Natural killer cell (primary cell): ENCODE measurements at regions not wholly inside any gene's neighbourhood (a gene's known extent, or its start where the extent isn't known, plus 50 kb on each side); places are given as distances from the start of the nearest gene placed in this dataset.

Source experiments
- ATAC-seq, 3 donors: fragments of 150-1000 bp in 2 of 3; fragments of 200-7000 bp in 1 of 3; cut with Tn5 transposase; 1 replicate in 1 of 3; 2 replicates in 2 of 3; pipeline ENCODE4 v1.10.0; 2021; ENCODE audit warnings: mild to moderate bottlenecking in 2 of 3, moderate library complexity in 2 of 3
- DNase-seq, 2 donors: peaks; one replicate each; pipeline versions ENCODE4 v3.0.0 to v3.0.0-alpha.2; 2013 to 2021; ENCODE audit warnings: mixed read lengths in 1 of 2
- H3K27ac ChIP-seq: one replicate; pipeline ENCODE4 v1.5.1; 2013; ENCODE audit warnings: mild to moderate bottlenecking, low read length
- H3K27me3 ChIP-seq: one replicate; pipeline ENCODE4 v1.6.1; 2013; ENCODE audit warnings: low read length; ENCODE audit not compliant: control insufficient read depth, insufficient read depth
- H3K36me3 ChIP-seq: one replicate; pipeline ENCODE4 v1.6.1; 2013; ENCODE audit warnings: low read length; ENCODE audit not compliant: control insufficient read depth, insufficient read depth
- H3K4me1 ChIP-seq: one replicate; pipeline ENCODE4 v1.6.1; 2013; ENCODE audit warnings: low read length; ENCODE audit not compliant: control insufficient read depth, insufficient read depth
- H3K4me3 ChIP-seq: one replicate; pipeline ENCODE4 v1.5.1; 2013; ENCODE audit warnings: low read length
- H3K9me3 ChIP-seq: one replicate; pipeline ENCODE4 v1.6.1; 2013; ENCODE audit warnings: low read length; ENCODE audit not compliant: control insufficient read depth, insufficient read depth
- H3K27ac Mint-ChIP-seq, 2 donors: one replicate each; pipeline ENCODE4 v1.8.0; 2022; ENCODE audit warnings: mild to moderate bottlenecking in 2 of 2, mixed read lengths in 2 of 2, moderate library complexity in 1 of 2
- H3K27me3 Mint-ChIP-seq, 2 donors: one replicate each; pipeline ENCODE4 v1.8.0; 2022; ENCODE audit warnings: low read depth in 2 of 2, mixed read lengths in 2 of 2
- H3K36me3 Mint-ChIP-seq: one replicate; pipeline ENCODE4 v1.8.0; 2022; ENCODE audit warnings: mixed read lengths
- H3K4me1 Mint-ChIP-seq, 2 donors: one replicate each; pipeline ENCODE4 v1.8.0; 2022; ENCODE audit warnings: mixed read lengths in 2 of 2
- H3K4me3 Mint-ChIP-seq: one replicate; pipeline ENCODE4 v1.8.0; 2022; ENCODE audit warnings: mild to moderate bottlenecking, moderate library complexity, mixed read lengths
- H3K9me3 Mint-ChIP-seq, 2 donors: one replicate each; pipeline ENCODE4 v1.8.0; 2022; ENCODE audit warnings: mixed read lengths in 2 of 2
- CTCF ChIP-seq: fragments of 200-600 bp; IDR thresholded peaks from one replicate; pipeline ENCODE4 v1.8.0; 2022; ENCODE audit warnings: antibody characterized with exemption
- WGBS: methylation state at CpG from one replicate; pipeline ENCODE4 v1.1.7; 2013; ENCODE audit warnings: missing lambda C conversion rate; ENCODE audit not compliant: insufficient coverage; 5-methylcytosine and 5-hydroxymethylcytosine counted together
- intact Hi-C: fragments of 100-400 bp; cut with micrococcal nuclease; formaldehyde crosslinking; loops from one replicate; pipeline ENCODE4 v1.14.2; 2022

- no peaks in the 10 kb centered on the region for H3K9me3 Mint-ChIP-seq
- peaks cover 0 to 5% of the 10 kb centered on the region in 2 donors for H3K27me3 Mint-ChIP-seq
- ATAC-seq (no peak), DNase-seq (no peak)
- no peak overlapping the region for H3K4me3 Mint-ChIP-seq
- WGBS: 66% methylated on average over 5 of the region's 6 CpGs
- H3K27me3 ChIP-seq: no peaks in the 10 kb centered on the region
- TF ChIP-seq CTCF: no peak
- H3K36me3 ChIP-seq: no peaks in the 10 kb centered on the region
- intact Hi-C loops: no loop called here
- no peak overlapping the region for H3K4me3 ChIP-seq
- H3K9me3 ChIP-seq: no peaks in the 10 kb centered on the region
- H3K4me1 Mint-ChIP-seq: no peaks in the 10 kb centered on the region
- H3K4me1 ChIP-seq: no peaks in the 10 kb centered on the region
- no peak overlapping the region for H3K27ac Mint-ChIP-seq
- H3K27ac ChIP-seq: no peak overlapping the region
- H3K36me3 Mint-ChIP-seq: no peaks in the 10 kb centered on the region
Observed at GRCh38 chr18:47341678-47342077, 90.2 kb upstream of the SKOR2 start.

- Histone ChIP-seq H3K4me3 (no peak overlapping the region), H3K36me3 (no peaks in the 10 kb centered on the region), H3K9me3 (no peaks in the 10 kb centered on the region), H3K27me3 (no peaks in the 10 kb centered on the region), H3K27ac (no peak overlapping the region), H3K4me1 (no peaks in the 10 kb centered on the region)
- Mint-ChIP-seq H3K4me1 (no peaks in the 10 kb centered on the region), H3K27ac (no peak overlapping the region), H3K27me3 (peaks cover 0 to 9% of the 10 kb centered on the region in 2 donors), H3K9me3 (no peaks in the 10 kb centered on the region), H3K36me3 (no peaks in the 10 kb centered on the region), H3K4me3 (no peak overlapping the region)
- no peak for TF ChIP-seq CTCF
- intact Hi-C loops: no loop called here
- DNase-seq (no peak), ATAC-seq (no peak)
Observed at GRCh38 chr18:47334966-47335365, 83.5 kb upstream of the SKOR2 start.

- peaks cover 0 to 9% of the 10 kb centered on the region in 2 donors for H3K27me3 Mint-ChIP-seq
- no peaks in the 10 kb centered on the region for H3K36me3 ChIP-seq
- H3K9me3 ChIP-seq: no peaks in the 10 kb centered on the region
- no peaks in the 10 kb centered on the region for H3K36me3 Mint-ChIP-seq
- no peak overlapping the region for H3K27ac Mint-ChIP-seq
- ATAC-seq: no peak
- WGBS: 75% methylated on average over 8 of the region's 12 CpGs
- H3K27me3 ChIP-seq: no peaks in the 10 kb centered on the region
- no peak overlapping the region for H3K4me3 Mint-ChIP-seq
- H3K9me3 Mint-ChIP-seq: no peaks in the 10 kb centered on the region
- H3K4me1 Mint-ChIP-seq: no peaks in the 10 kb centered on the region
- TF ChIP-seq CTCF: no peak
- H3K4me1 ChIP-seq: no peaks in the 10 kb centered on the region
- H3K4me3 ChIP-seq: no peak overlapping the region
- DNase-seq: no peak
- no peak overlapping the region for H3K27ac ChIP-seq
- intact Hi-C loops: no loop called here
Observed at GRCh38 chr18:47333926-47334635, 82.6 kb upstream of the SKOR2 start.

GRCh38 chr18:47331641-47332040 lies 80.2 kb upstream of the SKOR2 start:
- Histone ChIP-seq H3K4me3 (no peak overlapping the region), H3K4me1 (no peaks in the 10 kb centered on the region), H3K27me3 (no peaks in the 10 kb centered on the region), H3K27ac (no peak overlapping the region), H3K36me3 (no peaks in the 10 kb centered on the region), H3K9me3 (no peaks in the 10 kb centered on the region)
- no peak for ATAC-seq
- intact Hi-C loops: no loop called here
- Mint-ChIP-seq H3K36me3 (no peaks in the 10 kb centered on the region), H3K4me3 (no peak overlapping the region), H3K9me3 (no peaks in the 10 kb centered on the region), H3K27ac (no peak overlapping the region), H3K4me1 (no peaks in the 10 kb centered on the region), H3K27me3 (peaks cover 0 to 4% of the 10 kb centered on the region in 2 donors)
- WGBS: 55% methylated on average over 1 of the region's 1 CpG
- no peak for DNase-seq
- no peak for TF ChIP-seq CTCF
